ENCODE measurements at regions not wholly inside any gene's neighbourhood (a gene's known extent, or its start where the extent isn't known, plus 50 kb on each side); places are given as distances from the start of the nearest gene placed in this dataset.

DNA sequence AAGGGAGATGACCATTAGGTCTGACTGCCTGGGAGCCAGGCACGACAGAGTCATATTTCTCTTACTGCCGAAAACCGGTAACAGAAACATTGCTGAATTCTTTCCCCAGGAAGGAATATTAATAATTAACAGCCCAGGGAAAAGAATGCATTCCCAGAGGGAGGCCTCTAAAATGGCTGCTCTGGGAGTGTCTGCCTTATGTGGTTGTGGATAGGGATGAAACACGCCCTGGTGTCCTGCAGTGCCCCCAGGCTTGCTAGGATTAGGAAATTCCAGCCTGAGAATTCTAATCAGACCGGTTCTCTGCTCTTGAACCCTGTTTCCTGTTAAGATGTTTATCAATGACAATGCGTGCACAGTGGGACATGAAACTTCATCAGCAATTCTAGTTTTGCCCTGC lies 226.7 kb downstream of the GPAM start:
- Histone ChIP-seq H3K36me3 (ENCODE audit: control insufficient read depth in 2 of 3, insufficient read depth in 3 of 3, low read length in 3 of 3) (no peaks in the 10 kb centered on the region), H3K4me3 (ENCODE audit: low read length) (no peak overlapping the region), H3K9me3 (ENCODE audit: control insufficient read depth in 2 of 3, low read length in 3 of 3) (peaks cover 0 to 3% (median 0%) of the 10 kb centered on the region in 3 experiments), H3K27ac (ENCODE audit: low read depth, low read length) (no peak overlapping the region), H3K27me3 (ENCODE audit: control insufficient read depth in 2 of 2, insufficient read depth in 2 of 2, low read length in 2 of 2) (no peaks in the 10 kb centered on the region), H3K4me1 (ENCODE audit: control insufficient read depth in 2 of 2, insufficient read depth in 2 of 2, low read length in 2 of 2) (no peaks in the 10 kb centered on the region)
- DNase-seq: no peak
- H3K4me3 Mint-ChIP-seq: no peak overlapping the region
- ATAC-seq: no peak
- no peak overlapping the region for H3K27ac Mint-ChIP-seq
- ChIA-PET CTCF (no interaction called here), POLR2A (no interaction called here)
- intact Hi-C loops (cut with micrococcal nuclease): no loop called here
- no peaks in the 10 kb centered on the region for H3K4me1 Mint-ChIP-seq
- peaks cover 6 to 29% (median 11%) of the 10 kb centered on the region in 11 donors for H3K9me3 Mint-ChIP-seq
- H3K36me3 Mint-ChIP-seq: peaks cover 0 to 5% (median 0%) of the 10 kb centered on the region in 5 donors
- peaks cover 0 to 10% (median 6%) of the 10 kb centered on the region in 5 donors for H3K27me3 Mint-ChIP-seq

DNA sequence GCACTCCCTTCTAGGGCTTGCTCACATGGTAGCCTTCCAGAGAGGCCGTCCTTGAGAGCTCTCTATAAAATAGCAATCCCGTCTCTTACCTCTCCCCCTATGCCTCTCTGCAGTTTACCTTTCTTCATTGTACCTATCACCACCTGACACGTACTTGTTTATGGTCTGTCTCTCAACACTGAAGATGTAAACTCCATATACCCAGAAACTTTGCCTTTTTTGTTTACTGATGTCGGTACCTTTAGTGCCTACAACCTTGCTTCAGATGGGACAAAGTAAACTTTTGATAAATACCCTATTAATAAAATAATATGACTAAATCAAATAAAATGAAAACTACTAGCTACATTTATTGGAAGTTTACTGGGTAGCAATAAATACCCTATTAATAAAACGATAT lies 220.6 kb downstream of the GPAM start:
- Histone ChIP-seq H3K27me3 (ENCODE audit: control insufficient read depth in 2 of 2, insufficient read depth in 2 of 2, low read length in 2 of 2) (no peaks in the 10 kb centered on the region), H3K4me1 (ENCODE audit: control insufficient read depth in 2 of 2, insufficient read depth in 2 of 2, low read length in 2 of 2) (no peaks in the 10 kb centered on the region), H3K4me3 (ENCODE audit: low read length) (no peak overlapping the region), H3K9me3 (ENCODE audit: control insufficient read depth in 2 of 3, low read length in 3 of 3) (no peaks in the 10 kb centered on the region), H3K36me3 (ENCODE audit: control insufficient read depth in 2 of 3, insufficient read depth in 3 of 3, low read length in 3 of 3) (no peaks in the 10 kb centered on the region), H3K27ac (ENCODE audit: low read depth, low read length) (no peak overlapping the region)
- intact Hi-C loops (cut with micrococcal nuclease): no loop called here
- H3K4me3 Mint-ChIP-seq: no peak overlapping the region
- no peaks in the 10 kb centered on the region for H3K4me1 Mint-ChIP-seq
- DNase-seq: no peak
- H3K36me3 Mint-ChIP-seq: no peaks in the 10 kb centered on the region
- no peak for ATAC-seq
- peaks cover 0 to 5% (median 0%) of the 10 kb centered on the region in 5 donors for H3K27me3 Mint-ChIP-seq
- peaks cover under 1 to 15% (median 6%) of the 10 kb centered on the region in 11 donors for H3K9me3 Mint-ChIP-seq
- ChIA-PET POLR2A (no interaction called here), CTCF (no interaction called here)
- no peak overlapping the region for H3K27ac Mint-ChIP-seq

DNA sequence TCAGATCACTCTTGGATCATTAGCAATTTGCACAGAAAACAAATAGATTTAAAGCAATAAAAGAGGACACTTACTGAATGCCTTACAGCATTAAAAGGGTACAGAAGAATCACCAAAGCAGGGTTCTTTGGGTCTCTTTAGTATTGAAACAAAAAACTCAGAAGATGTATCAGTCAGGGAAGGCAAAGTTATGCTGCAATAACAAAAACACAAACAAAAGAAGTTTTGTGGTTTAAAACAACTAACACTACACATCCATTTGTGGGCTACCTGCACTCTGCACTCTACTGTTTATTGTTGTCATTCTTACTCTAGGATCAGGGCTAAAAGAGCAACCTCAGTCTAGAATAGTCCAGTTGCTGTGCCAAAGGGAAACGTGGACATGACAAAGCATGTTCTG lies 216.4 kb downstream of the GPAM start:
- Mint-ChIP-seq H3K36me3 (no peaks in the 10 kb centered on the region), H3K4me1 (no peaks in the 10 kb centered on the region), H3K27me3 (peaks cover 0 to 4% (median 0%) of the 10 kb centered on the region in 5 donors), H3K27ac (no peak overlapping the region), H3K4me3 (no peak overlapping the region), H3K9me3 (peaks cover 0 to 15% (median 6%) of the 10 kb centered on the region in 11 donors)
- no peak overlapping the region for H3K4me3 ChIP-seq (ENCODE audit: low read length)
- no peak overlapping the region for H3K27ac ChIP-seq (ENCODE audit: low read depth, low read length)
- ChIA-PET CTCF (no interaction called here), POLR2A (no interaction called here)
- H3K9me3 ChIP-seq (ENCODE audit: control insufficient read depth in 2 of 3, low read length in 3 of 3): no peaks in the 10 kb centered on the region
- intact Hi-C loops (cut with micrococcal nuclease): no loop called here
- H3K4me1 ChIP-seq (ENCODE audit: control insufficient read depth in 2 of 2, insufficient read depth in 2 of 2, low read length in 2 of 2): no peaks in the 10 kb centered on the region
- DNase-seq (no peak), ATAC-seq (no peak)
- no peaks in the 10 kb centered on the region for H3K36me3 ChIP-seq (ENCODE audit: control insufficient read depth in 2 of 3, insufficient read depth in 3 of 3, low read length in 3 of 3)
- no peaks in the 10 kb centered on the region for H3K27me3 ChIP-seq (ENCODE audit: control insufficient read depth in 2 of 2, insufficient read depth in 2 of 2, low read length in 2 of 2)

DNA sequence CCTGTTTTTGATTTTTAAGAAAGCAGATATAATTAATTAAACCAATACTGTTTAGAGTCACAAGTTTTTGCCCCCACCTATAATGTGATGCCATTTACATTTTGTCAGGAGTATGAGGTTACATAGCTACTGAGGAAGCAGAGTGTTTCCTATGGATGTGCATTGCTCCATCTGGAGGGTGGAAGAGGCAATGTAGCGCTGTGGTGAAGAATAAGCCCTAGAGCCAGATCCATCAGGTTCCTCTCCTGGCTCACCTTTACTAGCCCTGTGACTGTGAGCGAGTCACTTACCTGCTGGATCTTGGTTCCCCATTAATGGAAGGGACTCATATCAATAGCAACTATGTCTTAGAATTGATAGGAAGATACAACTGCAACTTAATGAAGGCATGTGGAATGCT lies 216.0 kb downstream of the GPAM start:
- H3K27me3 ChIP-seq (ENCODE audit: control insufficient read depth in 2 of 2, insufficient read depth in 2 of 2, low read length in 2 of 2): no peaks in the 10 kb centered on the region
- Mint-ChIP-seq H3K27ac (no peak overlapping the region), H3K9me3 (peaks cover 0 to 12% (median 6%) of the 10 kb centered on the region in 11 donors), H3K27me3 (peaks cover 0 to 4% (median 0%) of the 10 kb centered on the region in 5 donors), H3K4me3 (no peak overlapping the region), H3K4me1 (no peaks in the 10 kb centered on the region), H3K36me3 (no peaks in the 10 kb centered on the region)
- H3K9me3 ChIP-seq (ENCODE audit: control insufficient read depth in 2 of 3, low read length in 3 of 3): no peaks in the 10 kb centered on the region
- no peaks in the 10 kb centered on the region for H3K36me3 ChIP-seq (ENCODE audit: control insufficient read depth in 2 of 3, insufficient read depth in 3 of 3, low read length in 3 of 3)
- intact Hi-C loops (cut with micrococcal nuclease): no loop called here
- ChIA-PET POLR2A (no interaction called here), CTCF (no interaction called here)
- no peaks in the 10 kb centered on the region for H3K4me1 ChIP-seq (ENCODE audit: control insufficient read depth in 2 of 2, insufficient read depth in 2 of 2, low read length in 2 of 2)
- H3K27ac ChIP-seq (ENCODE audit: low read depth, low read length): no peak overlapping the region
- no peak overlapping the region for H3K4me3 ChIP-seq (ENCODE audit: low read length)
- no peak for ATAC-seq
- DNase-seq: no peak

DNA sequence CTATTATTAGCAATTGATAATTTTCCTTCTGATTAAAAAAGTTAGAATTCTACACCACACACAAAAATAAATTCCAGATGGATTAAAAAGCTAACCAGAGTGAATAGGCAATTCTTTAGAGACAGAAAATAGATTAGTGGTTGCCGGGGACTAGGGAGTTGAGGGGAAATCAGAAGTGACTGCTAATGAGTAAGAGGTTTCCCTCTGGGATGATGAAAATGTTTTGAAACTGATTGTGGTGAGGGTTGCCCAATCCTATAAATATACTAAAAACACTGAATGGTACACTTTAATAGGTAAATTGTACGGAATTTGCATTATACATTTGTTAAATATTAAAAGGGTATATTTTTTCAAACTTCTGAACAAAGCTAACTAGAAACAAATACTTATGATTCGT lies 214.9 kb downstream of the GPAM start:
- H3K4me1 Mint-ChIP-seq: no peaks in the 10 kb centered on the region
- H3K27ac Mint-ChIP-seq: no peak overlapping the region
- ChIA-PET POLR2A (no interaction called here), CTCF (no interaction called here)
- Histone ChIP-seq H3K4me3 (ENCODE audit: low read length) (no peak overlapping the region), H3K9me3 (ENCODE audit: control insufficient read depth in 2 of 3, low read length in 3 of 3) (no peaks in the 10 kb centered on the region), H3K4me1 (ENCODE audit: control insufficient read depth in 2 of 2, insufficient read depth in 2 of 2, low read length in 2 of 2) (no peaks in the 10 kb centered on the region), H3K27ac (ENCODE audit: low read depth, low read length) (no peak overlapping the region), H3K27me3 (ENCODE audit: control insufficient read depth in 2 of 2, insufficient read depth in 2 of 2, low read length in 2 of 2) (no peaks in the 10 kb centered on the region), H3K36me3 (ENCODE audit: control insufficient read depth in 2 of 3, insufficient read depth in 3 of 3, low read length in 3 of 3) (no peaks in the 10 kb centered on the region)
- H3K4me3 Mint-ChIP-seq: no peak overlapping the region
- H3K27me3 Mint-ChIP-seq: peaks cover 0 to 4% (median 0%) of the 10 kb centered on the region in 5 donors
- ATAC-seq (no peak), DNase-seq (no peak)
- peaks cover 0 to 13% (median 5%) of the 10 kb centered on the region in 11 donors for H3K9me3 Mint-ChIP-seq
- intact Hi-C loops (cut with micrococcal nuclease): no loop called here
- H3K36me3 Mint-ChIP-seq: no peaks in the 10 kb centered on the region

DNA sequence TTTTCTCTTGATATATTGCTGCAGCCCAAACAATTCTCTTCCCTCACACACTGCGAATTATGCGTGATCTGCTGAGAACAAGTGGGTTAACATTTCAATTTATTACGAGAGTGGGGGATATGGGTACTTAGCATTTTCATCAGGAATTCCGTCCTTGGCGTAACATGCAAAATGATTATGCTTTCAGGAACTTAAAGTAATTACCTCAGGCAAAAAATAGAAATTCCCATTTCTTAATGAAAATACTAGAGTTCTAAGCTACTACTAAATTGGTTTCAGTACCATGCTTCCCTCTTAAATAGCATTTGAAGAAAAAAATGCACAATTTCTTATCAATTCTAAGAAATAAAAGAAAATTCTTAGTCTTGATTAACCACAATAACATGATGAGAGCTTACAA lies 213.5 kb downstream of the GPAM start:
- Histone ChIP-seq H3K27ac (ENCODE audit: low read depth, low read length) (no peak overlapping the region), H3K4me3 (ENCODE audit: low read length) (no peak overlapping the region), H3K27me3 (ENCODE audit: control insufficient read depth in 2 of 2, insufficient read depth in 2 of 2, low read length in 2 of 2) (no peaks in the 10 kb centered on the region), H3K9me3 (ENCODE audit: control insufficient read depth in 2 of 3, low read length in 3 of 3) (no peaks in the 10 kb centered on the region), H3K36me3 (ENCODE audit: control insufficient read depth in 2 of 3, insufficient read depth in 3 of 3, low read length in 3 of 3) (no peaks in the 10 kb centered on the region), H3K4me1 (ENCODE audit: control insufficient read depth in 2 of 2, insufficient read depth in 2 of 2, low read length in 2 of 2) (no peaks in the 10 kb centered on the region)
- CTCF ChIA-PET: no interaction called here
- Mint-ChIP-seq H3K4me3 (no peak overlapping the region), H3K4me1 (no peaks in the 10 kb centered on the region), H3K9me3 (peaks cover 0 to 13% (median 5%) of the 10 kb centered on the region in 11 donors), H3K36me3 (no peaks in the 10 kb centered on the region), H3K27ac (no peak overlapping the region), H3K27me3 (peaks cover 0 to 4% (median 0%) of the 10 kb centered on the region in 5 donors)
- DNase-seq (no peak), ATAC-seq (no peak)
- intact Hi-C loops (cut with micrococcal nuclease): no loop called here
- POLR2A ChIA-PET: no interaction called here

DNA sequence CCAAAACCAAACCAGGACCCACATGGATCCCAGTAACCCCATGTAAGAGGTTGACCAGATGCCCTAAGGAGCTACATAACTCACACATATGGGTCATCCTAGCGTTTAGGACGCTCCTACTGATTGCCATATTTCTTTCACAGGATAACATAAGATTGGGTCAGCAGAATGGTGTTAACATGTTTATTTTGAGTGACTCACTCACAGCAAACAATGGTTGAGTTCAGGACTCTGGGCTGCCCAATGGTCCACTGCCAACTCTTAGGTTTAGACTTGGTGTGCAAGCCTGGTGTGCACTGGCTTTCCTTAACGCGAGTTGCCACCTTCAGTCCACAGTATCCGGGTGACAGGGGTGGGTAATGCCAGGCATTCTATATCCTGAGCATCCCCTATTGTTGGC lies 211.5 kb downstream of the GPAM start:
- no peak for DNase-seq
- H3K36me3 Mint-ChIP-seq: no peaks in the 10 kb centered on the region
- H3K27ac Mint-ChIP-seq: no peak overlapping the region
- H3K27ac ChIP-seq (ENCODE audit: low read depth, low read length): no peak overlapping the region
- no peaks in the 10 kb centered on the region for H3K4me1 ChIP-seq (ENCODE audit: control insufficient read depth in 2 of 2, insufficient read depth in 2 of 2, low read length in 2 of 2)
- H3K9me3 Mint-ChIP-seq: peaks cover 0 to 8% (median 1%) of the 10 kb centered on the region in 11 donors
- no peak overlapping the region for H3K4me3 ChIP-seq (ENCODE audit: low read length)
- no peaks in the 10 kb centered on the region for H3K36me3 ChIP-seq (ENCODE audit: control insufficient read depth in 2 of 3, insufficient read depth in 3 of 3, low read length in 3 of 3)
- H3K4me3 Mint-ChIP-seq: no peak overlapping the region
- no peaks in the 10 kb centered on the region for H3K4me1 Mint-ChIP-seq
- H3K9me3 ChIP-seq (ENCODE audit: control insufficient read depth in 2 of 3, low read length in 3 of 3): no peaks in the 10 kb centered on the region
- ChIA-PET CTCF (no interaction called here), POLR2A (no interaction called here)
- no peak for ATAC-seq
- intact Hi-C loops (cut with micrococcal nuclease): no loop called here
- peaks cover 0 to 4% (median 0%) of the 10 kb centered on the region in 5 donors for H3K27me3 Mint-ChIP-seq
- no peaks in the 10 kb centered on the region for H3K27me3 ChIP-seq (ENCODE audit: control insufficient read depth in 2 of 2, insufficient read depth in 2 of 2, low read length in 2 of 2)

All from naive thymus-derived CD4-positive, alpha-beta T cell (primary cell).